ENCODE measurements at regions not wholly inside any gene's neighbourhood (a gene's known extent, or its start where the extent isn't known, plus 50 kb on each side); places are given as distances from the start of the nearest gene placed in this dataset.

- Histone ChIP-seq H3K9ac (ENCODE audit: low read depth in 1 of 2, low read length in 2 of 2) (no peak overlapping the region), H3K27me3 (ENCODE audit: control insufficient read depth in 1 of 2, insufficient read depth in 2 of 2, low read length in 2 of 2) (no peaks in the 10 kb centered on the region), H3K27ac (ENCODE audit: low read depth, low read length) (no peak overlapping the region), H3K36me3 (ENCODE audit: control insufficient read depth in 1 of 2, insufficient read depth in 2 of 2, low read length in 2 of 2) (no peaks in the 10 kb centered on the region), H3K9me3 (ENCODE audit: control insufficient read depth in 1 of 2, low read length in 2 of 2) (no peaks in the 10 kb centered on the region), H3K4me3 (ENCODE audit: low read depth in 1 of 2, low read length in 2 of 2) (no peak overlapping the region), H3K4me1 (ENCODE audit: control insufficient read depth in 1 of 2, insufficient read depth in 2 of 2, low read length in 2 of 2) (no peaks in the 10 kb centered on the region)
Observed at GRCh38 chr18:78319961-78320360, 659.7 kb upstream of the SALL3 start.

- no peak overlapping the region for H3K27ac ChIP-seq (ENCODE audit: low read depth, low read length)
- H3K9ac ChIP-seq (ENCODE audit: low read depth in 1 of 2, low read length in 2 of 2): no peak overlapping the region
- H3K4me1 ChIP-seq (ENCODE audit: control insufficient read depth in 1 of 2, insufficient read depth in 2 of 2, low read length in 2 of 2): no peaks in the 10 kb centered on the region
- H3K4me3 ChIP-seq (ENCODE audit: low read depth in 1 of 2, low read length in 2 of 2): no peak overlapping the region
- H3K27me3 ChIP-seq (ENCODE audit: control insufficient read depth in 1 of 2, insufficient read depth in 2 of 2, low read length in 2 of 2): no peaks in the 10 kb centered on the region
- no peaks in the 10 kb centered on the region for H3K36me3 ChIP-seq (ENCODE audit: control insufficient read depth in 1 of 2, insufficient read depth in 2 of 2, low read length in 2 of 2)
- no peaks in the 10 kb centered on the region for H3K9me3 ChIP-seq (ENCODE audit: control insufficient read depth in 1 of 2, low read length in 2 of 2)
Observed at GRCh38 chr18:78321402-78321801, 658.2 kb upstream of the SALL3 start.

- Histone ChIP-seq H3K27me3 (ENCODE audit: control insufficient read depth in 1 of 2, insufficient read depth in 2 of 2, low read length in 2 of 2) (no peaks in the 10 kb centered on the region), H3K36me3 (ENCODE audit: control insufficient read depth in 1 of 2, insufficient read depth in 2 of 2, low read length in 2 of 2) (no peaks in the 10 kb centered on the region), H3K4me3 (ENCODE audit: low read depth in 1 of 2, low read length in 2 of 2) (no peak overlapping the region), H3K9ac (ENCODE audit: low read depth in 1 of 2, low read length in 2 of 2) (no peak overlapping the region), H3K9me3 (ENCODE audit: control insufficient read depth in 1 of 2, low read length in 2 of 2) (peaks cover 0 to 2% of the 10 kb centered on the region in 2 donors), H3K27ac (ENCODE audit: low read depth, low read length) (no peak overlapping the region), H3K4me1 (ENCODE audit: control insufficient read depth in 1 of 2, insufficient read depth in 2 of 2, low read length in 2 of 2) (no peaks in the 10 kb centered on the region)
Observed at GRCh38 chr18:78323453-78324197, 656.0 kb upstream of the SALL3 start.

- Histone ChIP-seq H3K27ac (ENCODE audit: low read depth, low read length) (no peak overlapping the region), H3K4me1 (ENCODE audit: control insufficient read depth in 1 of 2, insufficient read depth in 2 of 2, low read length in 2 of 2) (no peaks in the 10 kb centered on the region)
Observed at GRCh38 chr18:78327643-78328042, 652.0 kb upstream of the SALL3 start.

GRCh38 chr18:78330766-78331165, 648.9 kb upstream of the SALL3 start:
- Histone ChIP-seq H3K36me3 (ENCODE audit: control insufficient read depth in 1 of 2, insufficient read depth in 2 of 2, low read length in 2 of 2) (no peaks in the 10 kb centered on the region), H3K27ac (ENCODE audit: low read depth, low read length) (no peak overlapping the region), H3K4me1 (ENCODE audit: control insufficient read depth in 1 of 2, insufficient read depth in 2 of 2, low read length in 2 of 2) (no peaks in the 10 kb centered on the region), H3K27me3 (ENCODE audit: control insufficient read depth in 1 of 2, insufficient read depth in 2 of 2, low read length in 2 of 2) (no peaks in the 10 kb centered on the region), H3K4me3 (ENCODE audit: low read depth in 1 of 2, low read length in 2 of 2) (no peak overlapping the region), H3K9ac (ENCODE audit: low read depth in 1 of 2, low read length in 2 of 2) (no peak overlapping the region), H3K9me3 (ENCODE audit: control insufficient read depth in 1 of 2, low read length in 2 of 2) (peaks cover 0 to 9% of the 10 kb centered on the region in 2 donors)

More at GRCh38 chr18:78327643-78328042, 652.0 kb upstream of the SALL3 start:
- Histone ChIP-seq H3K36me3 (ENCODE audit: control insufficient read depth in 1 of 2, insufficient read depth in 2 of 2, low read length in 2 of 2) (no peaks in the 10 kb centered on the region), H3K9me3 (ENCODE audit: control insufficient read depth in 1 of 2, low read length in 2 of 2) (peaks cover 0 to 4% of the 10 kb centered on the region in 2 donors), H3K27me3 (ENCODE audit: control insufficient read depth in 1 of 2, insufficient read depth in 2 of 2, low read length in 2 of 2) (no peaks in the 10 kb centered on the region), H3K9ac (ENCODE audit: low read depth in 1 of 2, low read length in 2 of 2) (no peak overlapping the region), H3K4me3 (ENCODE audit: low read depth in 1 of 2, low read length in 2 of 2) (no peak overlapping the region)

GRCh38 chr18:78352910-78353309, 626.7 kb upstream of the SALL3 start:
- Histone ChIP-seq H3K27me3 (ENCODE audit: control insufficient read depth in 1 of 2, insufficient read depth in 2 of 2, low read length in 2 of 2) (no peaks in the 10 kb centered on the region), H3K9ac (ENCODE audit: low read depth in 1 of 2, low read length in 2 of 2) (no peak overlapping the region), H3K9me3 (ENCODE audit: control insufficient read depth in 1 of 2, low read length in 2 of 2) (peaks cover 0 to 9% of the 10 kb centered on the region in 2 donors), H3K4me1 (ENCODE audit: control insufficient read depth in 1 of 2, insufficient read depth in 2 of 2, low read length in 2 of 2) (no peaks in the 10 kb centered on the region), H3K4me3 (ENCODE audit: low read depth in 1 of 2, low read length in 2 of 2) (no peak overlapping the region), H3K27ac (ENCODE audit: low read depth, low read length) (no peak overlapping the region), H3K36me3 (ENCODE audit: control insufficient read depth in 1 of 2, insufficient read depth in 2 of 2, low read length in 2 of 2) (no peaks in the 10 kb centered on the region)

- Histone ChIP-seq H3K4me1 (ENCODE audit: control insufficient read depth in 1 of 2, insufficient read depth in 2 of 2, low read length in 2 of 2) (no peaks in the 10 kb centered on the region), H3K27ac (ENCODE audit: low read depth, low read length) (no peak overlapping the region), H3K9ac (ENCODE audit: low read depth in 1 of 2, low read length in 2 of 2) (no peak overlapping the region), H3K27me3 (ENCODE audit: control insufficient read depth in 1 of 2, insufficient read depth in 2 of 2, low read length in 2 of 2) (no peaks in the 10 kb centered on the region), H3K36me3 (ENCODE audit: control insufficient read depth in 1 of 2, insufficient read depth in 2 of 2, low read length in 2 of 2) (no peaks in the 10 kb centered on the region), H3K4me3 (ENCODE audit: low read depth in 1 of 2, low read length in 2 of 2) (no peak overlapping the region), H3K9me3 (ENCODE audit: control insufficient read depth in 1 of 2, low read length in 2 of 2) (peaks cover 0 to 5% of the 10 kb centered on the region in 2 donors)
Observed at GRCh38 chr18:78362198-78362597, 617.4 kb upstream of the SALL3 start.

GRCh38 chr18:78363556-78364387, 615.8 kb upstream of the SALL3 start:
- Histone ChIP-seq H3K9me3 (ENCODE audit: control insufficient read depth in 1 of 2, low read length in 2 of 2) (peaks cover 0 to 5% of the 10 kb centered on the region in 2 donors), H3K27ac (ENCODE audit: low read depth, low read length) (no peak overlapping the region), H3K27me3 (ENCODE audit: control insufficient read depth in 1 of 2, insufficient read depth in 2 of 2, low read length in 2 of 2) (no peaks in the 10 kb centered on the region), H3K9ac (ENCODE audit: low read depth in 1 of 2, low read length in 2 of 2) (no peak overlapping the region), H3K36me3 (ENCODE audit: control insufficient read depth in 1 of 2, insufficient read depth in 2 of 2, low read length in 2 of 2) (no peaks in the 10 kb centered on the region), H3K4me3 (ENCODE audit: low read depth in 1 of 2, low read length in 2 of 2) (no peak overlapping the region), H3K4me1 (ENCODE audit: control insufficient read depth in 1 of 2, insufficient read depth in 2 of 2, low read length in 2 of 2) (no peaks in the 10 kb centered on the region)

- peaks cover 0 to 8% of the 10 kb centered on the region in 2 donors for H3K9me3 ChIP-seq (ENCODE audit: control insufficient read depth in 1 of 2, low read length in 2 of 2)
- no peak overlapping the region for H3K27ac ChIP-seq (ENCODE audit: low read depth, low read length)
- no peaks in the 10 kb centered on the region for H3K27me3 ChIP-seq (ENCODE audit: control insufficient read depth in 1 of 2, insufficient read depth in 2 of 2, low read length in 2 of 2)
Observed at GRCh38 chr18:78364388-78364960, 615.1 kb upstream of the SALL3 start.

GRCh38 chr18:78367996-78368395, 611.6 kb upstream of the SALL3 start:
- Histone ChIP-seq H3K9me3 (ENCODE audit: control insufficient read depth in 1 of 2, low read length in 2 of 2) (peaks cover 0 to 9% of the 10 kb centered on the region in 2 donors), H3K27ac (ENCODE audit: low read depth, low read length) (no peak overlapping the region), H3K27me3 (ENCODE audit: control insufficient read depth in 1 of 2, insufficient read depth in 2 of 2, low read length in 2 of 2) (no peaks in the 10 kb centered on the region), H3K4me1 (ENCODE audit: control insufficient read depth in 1 of 2, insufficient read depth in 2 of 2, low read length in 2 of 2) (no peaks in the 10 kb centered on the region), H3K4me3 (ENCODE audit: low read depth in 1 of 2, low read length in 2 of 2) (no peak overlapping the region), H3K9ac (ENCODE audit: low read depth in 1 of 2, low read length in 2 of 2) (no peak overlapping the region), H3K36me3 (ENCODE audit: control insufficient read depth in 1 of 2, insufficient read depth in 2 of 2, low read length in 2 of 2) (no peaks in the 10 kb centered on the region)

More at GRCh38 chr18:78364388-78364960, 615.1 kb upstream of the SALL3 start:
- Histone ChIP-seq H3K9ac (ENCODE audit: low read depth in 1 of 2, low read length in 2 of 2) (no peak overlapping the region), H3K4me1 (ENCODE audit: control insufficient read depth in 1 of 2, insufficient read depth in 2 of 2, low read length in 2 of 2) (no peaks in the 10 kb centered on the region), H3K4me3 (ENCODE audit: low read depth in 1 of 2, low read length in 2 of 2) (no peak overlapping the region), H3K36me3 (ENCODE audit: control insufficient read depth in 1 of 2, insufficient read depth in 2 of 2, low read length in 2 of 2) (no peaks in the 10 kb centered on the region)

Measured in duodenal mucosa (tissue), 2 donors.